IMR-90 (cell line): ENCODE measurements at regions not wholly inside any gene's neighbourhood (a gene's known extent, or its start where the extent isn't known, plus 50 kb on each side); places are given as distances from the start of the nearest gene placed in this dataset.

ENCODE experiments used
- ATAC-seq: fragments of 200-7000 bp; cut with Tn5 transposase; 2 replicates; pipeline ENCODE4 v1.9.1; 2020; ENCODE audit warnings: low read depth, mild to moderate bottlenecking, moderate library complexity
- BruUV-seq: library from RNA; stranded (reverse); fragments of 400-500 nt; replicated peaks from 2 replicates; lab custom pipeline; 2021; lab: Mats Ljungman, UMichigan
- CTCF ChIA-PET: fragments of 300-600 bp; formaldehyde crosslinking; extraction: SDS; loops from one replicate; lab custom pipeline; 2021; ENCODE audit warnings: antibody characterized with exemption; lab: Yijun Ruan, JAX
- POLR2A ChIA-PET: fragments of 300-600 bp; sonication (Branson Sonifier 250); formaldehyde crosslinking; loops from one replicate; lab custom pipeline; 2022; ENCODE audit warnings: antibody characterized with exemption; ENCODE audit not compliant: unreplicated experiment; lab: Charles Lee
- DNase-seq: peaks from one replicate; pipeline ENCODE4 v3.0.0; 2013
- H2AFZ ChIP-seq: replicated peaks from 2 replicates; pipeline ENCODE3; 2013; ENCODE audit warnings: low read length, mild to moderate bottlenecking; ENCODE audit not compliant: poor library complexity
- H2AK5ac ChIP-seq: 2 replicates; pipeline ENCODE4 v1.6.1; 2013; ENCODE audit warnings: low read depth, low read length, inconsistent platforms
- H2AK9ac ChIP-seq: replicated peaks from 2 replicates; pipeline ENCODE3; 2013; ENCODE audit warnings: mild to moderate bottlenecking, low read depth, low read length, moderate library complexity; ENCODE audit not compliant: poor library complexity
- H2BK120ac ChIP-seq: 2 replicates; pipeline ENCODE4 v1.6.1; 2013; ENCODE audit warnings: low read depth, low read length, inconsistent platforms
- H2BK15ac ChIP-seq: 3 replicates; pipeline ENCODE4 v1.6.1; 2013; ENCODE audit warnings: low read depth, low read length, inconsistent platforms
- H2BK20ac ChIP-seq: 2 replicates; pipeline ENCODE4 v1.6.1; 2013; ENCODE audit warnings: low read depth, mild to moderate bottlenecking, inconsistent platforms, low read length, moderate library complexity
- H2BK5ac ChIP-seq: 2 replicates; pipeline ENCODE4 v1.6.1; 2013; ENCODE audit warnings: mild to moderate bottlenecking, low read depth, low read length, inconsistent platforms; ENCODE audit not compliant: poor library complexity, severe bottlenecking
- H3K14ac ChIP-seq: replicated peaks from 2 replicates; pipeline ENCODE4 v1.6.1; 2013; ENCODE audit warnings: low read depth, low read length, inconsistent platforms
- H3K18ac ChIP-seq: 2 replicates; pipeline ENCODE4 v1.6.1; 2013; ENCODE audit warnings: low read depth, low read length, control low read depth
- H3K23ac ChIP-seq: 2 replicates; pipeline ENCODE4 v1.6.1; 2013; ENCODE audit warnings: low read depth, low read length, inconsistent platforms
- H3K27ac ChIP-seq: 2 replicates; pipeline ENCODE4 v1.5.1; 2013; ENCODE audit warnings: mild to moderate bottlenecking, control low read depth, low read length; ENCODE audit not compliant: insufficient read depth
- H3K27me3 ChIP-seq: 2 replicates; pipeline ENCODE4 v1.6.1; 2013; ENCODE audit warnings: low read length; ENCODE audit not compliant: control insufficient read depth, insufficient read depth
- H3K36me3 ChIP-seq: 2 replicates; pipeline ENCODE4 v1.6.1; 2013; ENCODE audit warnings: low read length, mixed read lengths; ENCODE audit not compliant: control insufficient read depth, insufficient read depth
- H3K4ac ChIP-seq: 2 replicates; pipeline ENCODE4 v1.6.1; 2013; ENCODE audit warnings: low read depth, low read length, inconsistent platforms
- H3K4me1 ChIP-seq: 2 replicates; pipeline ENCODE4 v1.6.1; 2013; ENCODE audit warnings: low read length, mixed read lengths; ENCODE audit not compliant: control insufficient read depth, insufficient read depth
- H3K4me2 ChIP-seq: 2 replicates; pipeline ENCODE4 v1.6.1; 2013; ENCODE audit warnings: low read depth, mild to moderate bottlenecking, control low read depth, low read length, moderate library complexity
- H3K4me3 ChIP-seq: 2 replicates; pipeline ENCODE4 v1.5.1; 2013; ENCODE audit warnings: low read depth, mild to moderate bottlenecking, control low read depth, low read length, moderate library complexity; ENCODE audit not compliant: insufficient read depth
- H3K56ac ChIP-seq: 2 replicates; pipeline ENCODE4 v1.6.1; 2013; ENCODE audit warnings: low read length, inconsistent platforms; ENCODE audit not compliant: insufficient read depth; ENCODE audit errors: extremely low read depth
- H3K79me1 ChIP-seq, 2 experiments: 2 replicates each; pipeline ENCODE4 v1.6.1; 2013; ENCODE audit warnings: low read length in 2 of 2, inconsistent platforms in 1 of 2, low read depth in 1 of 2
- H3K9ac ChIP-seq: 2 replicates; pipeline ENCODE4 v1.6.1; 2013; ENCODE audit warnings: low read depth, low read length, control low read depth
- H3K9me1 ChIP-seq: 2 replicates; pipeline ENCODE4 v1.6.1; 2013; ENCODE audit warnings: low read length, inconsistent platforms; ENCODE audit not compliant: insufficient read depth
- H3K9me3 ChIP-seq: 2 replicates; pipeline ENCODE4 v1.6.1; 2013; ENCODE audit warnings: low read length; ENCODE audit not compliant: control insufficient read depth, insufficient read depth
- H4K20me1 ChIP-seq: 2 replicates; pipeline ENCODE4 v1.6.1; 2013; ENCODE audit warnings: low read length, inconsistent platforms; ENCODE audit not compliant: insufficient read depth
- H4K5ac ChIP-seq: 2 replicates; pipeline ENCODE4 v1.6.1; 2013; ENCODE audit warnings: mild to moderate bottlenecking, low read depth, low read length, control low read depth
- H4K8ac ChIP-seq, 2 experiments: 2 replicates each; pipeline ENCODE4 v1.6.1; 2013; ENCODE audit warnings: low read depth in 2 of 2, low read length in 2 of 2, control low read depth in 1 of 2, inconsistent platforms in 1 of 2
- H4K91ac ChIP-seq: 2 replicates; pipeline ENCODE4 v1.6.1; 2013; ENCODE audit warnings: low read depth, low read length, inconsistent platforms; ENCODE audit not compliant: insufficient read depth
- BHLHE40 ChIP-seq: fragments of 150-350 bp; IDR thresholded peaks from 2 replicates; pipeline ENCODE4 v1.6.1; 2016; ENCODE audit warnings: mild to moderate bottlenecking, low read depth, low read length
- CEBPB ChIP-seq: IDR thresholded peaks from 2 replicates; pipeline ENCODE4 v1.6.1; 2012; ENCODE audit warnings: low read depth, low read length, improper control_type of control experiment
- CTCF ChIP-seq: conservative IDR thresholded peaks from 2 replicates; pipeline ENCODE4 v1.5.1; 2012; ENCODE audit warnings: mild to moderate bottlenecking, low read depth, low read length, improper control_type of control experiment
- MAZ ChIP-seq: IDR thresholded peaks from 2 replicates; pipeline ENCODE4 v1.6.1; 2012; ENCODE audit warnings: low read depth, mild to moderate bottlenecking, low read length, improper control_type of control experiment, moderate library complexity, borderline replicate concordance
- POLR2A ChIP-seq: IDR thresholded peaks from 2 replicates; pipeline ENCODE4 v1.6.1; 2012; ENCODE audit warnings: mild to moderate bottlenecking, low read depth, low read length
- WGBS, 2 experiments: methylation state at CpG; one replicate each; pipeline versions ENCODE4 v1.1.5 to v1.1.7; 2013; ENCODE audit warnings: missing lambda C conversion rate in 2 of 2; ENCODE audit not compliant: insufficient read length in 1 of 2; ENCODE audit errors: extremely low coverage in 2 of 2; 5-methylcytosine and 5-hydroxymethylcytosine counted together
- dilution Hi-C: fragments of 300-500 bp; cut with HindIII; formaldehyde crosslinking; loops from one replicate; pipeline ENCODE4 v1.14.3; 2018; ENCODE audit warnings: low sequenced_read_pairs; ENCODE audit not compliant: unreplicated experiment
- in situ Hi-C: fragments of 300-500 bp; cut with MboI; formaldehyde crosslinking; loops from 3 replicates; pipeline ENCODE4 v1.14.3; 2019; ENCODE audit warnings: low sequenced_read_pairs, inconsistent platforms, mixed read lengths
- intact Hi-C: fragments of 100-400 bp; cut with micrococcal nuclease; formaldehyde crosslinking; loops from 2 replicates; pipeline ENCODE4 v1.10.0; 2022

- ATAC-seq (no peak), DNase-seq (no peak)
- H2BK20ac ChIP-seq: no peak overlapping the region
- no TSS peak for BruUV-seq
- ChIA-PET CTCF (interaction anchor here (1.0 kb wide), 1 partner anchor 17 kb away, joined by 3 read pairs; no protein-coding TSS in a partner anchor), POLR2A (no interaction called here)
- intact Hi-C loops (no loop called here), in situ Hi-C loops (no loop called here), dilution Hi-C loops (no loop called here)
- H2AFZ ChIP-seq: no peak overlapping the region
- no peak overlapping the region for H3K4ac ChIP-seq
- no peaks in the 10 kb centered on the region for H3K36me3 ChIP-seq
- H2AK9ac ChIP-seq: no peak overlapping the region
- no peaks in the 10 kb centered on the region for H3K4me1 ChIP-seq
- H3K79me1 ChIP-seq: no peaks in the 10 kb centered on the region
- H3K56ac ChIP-seq: no peak overlapping the region
- H2BK15ac ChIP-seq: no peak overlapping the region
- TF ChIP-seq POLR2A (no peak), MAZ (no peak), BHLHE40 (no peak), CTCF (no peak), CEBPB (no peak)
- H3K23ac ChIP-seq: no peak overlapping the region
- no peak overlapping the region for H4K91ac ChIP-seq
- no peaks in the 10 kb centered on the region for H3K27me3 ChIP-seq
- H2BK5ac ChIP-seq: no peak overlapping the region
- H3K9me1 ChIP-seq: no peaks in the 10 kb centered on the region
- no peak overlapping the region for H3K14ac ChIP-seq
- H4K5ac ChIP-seq: no peak overlapping the region
- H4K20me1 ChIP-seq: no peaks in the 10 kb centered on the region
- H3K27ac ChIP-seq: no peak overlapping the region
- H3K9ac ChIP-seq: no peak overlapping the region
- H4K8ac ChIP-seq: no peak overlapping the region
- no CpG with 5 or more reads among the region's 7 CpGs for WGBS, 2 experiments
- H3K4me2 ChIP-seq: no peak overlapping the region
- H2BK120ac ChIP-seq: no peak overlapping the region
- no peak overlapping the region for H3K18ac ChIP-seq
- H2AK5ac ChIP-seq: no peak overlapping the region
- H3K4me3 ChIP-seq: no peak overlapping the region
- H3K9me3 ChIP-seq: 0 out of 2 replicates have a peak, but pooled peaks cover 1% of the 10 kb centered on the region
Measured at GRCh38 chr6:79307321-79308036, 73.0 kb upstream of the HMGN3 start.
